Panc1 (cell line): ENCODE measurements at regions not wholly inside any gene's neighbourhood (a gene's known extent, or its start where the extent isn't known, plus 50 kb on each side); places are given as distances from the start of the nearest gene placed in this dataset.

Experiments used
- CTCF ChIP-seq: fragments of 450-650 bp; IDR thresholded peaks from 2 replicates; pipeline ENCODE4 v1.5.1; 2017; ENCODE audit warnings: mild to moderate bottlenecking
- TCF7L2 ChIP-seq: IDR thresholded peaks from 2 replicates; pipeline ENCODE4 v1.6.1; 2011; ENCODE audit warnings: mild to moderate bottlenecking, low read depth, low read length, inconsistent platforms

- no peak for TF ChIP-seq CTCF
- TF ChIP-seq TCF7L2 = no peak
Observed at GRCh38 chr15:96230526-96231181, 99.8 kb upstream of the NR2F2 start.
